ENCODE measurements at regions not wholly inside any gene's neighbourhood (a gene's known extent, or its start where the extent isn't known, plus 50 kb on each side); places are given as distances from the start of the nearest gene placed in this dataset.

DNA sequence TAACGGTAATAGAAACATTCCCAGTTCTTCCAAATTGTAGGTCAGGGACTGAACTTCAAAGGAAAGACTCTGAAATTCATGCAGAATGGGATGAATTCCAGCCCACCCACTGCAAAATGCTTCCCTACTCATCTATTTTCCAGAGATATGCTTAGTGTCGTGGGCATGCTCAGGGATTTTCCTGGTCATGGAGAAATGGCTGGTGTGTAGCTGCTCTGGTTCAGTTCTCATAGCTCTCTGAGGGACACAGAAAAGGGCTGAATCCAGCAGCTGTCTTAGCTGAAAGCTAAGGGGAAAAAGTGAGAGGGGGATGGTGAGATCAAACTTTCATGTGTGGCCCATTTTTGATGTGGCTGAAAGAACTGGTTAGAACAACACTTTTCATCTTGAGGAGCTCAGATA lies 72.9 kb upstream of the KRAS start:
- CTCF ChIA-PET (ENCODE audit: low intra/inter-chr PET ratio) = no interaction called here
- no peak overlapping the region for H3K4me3 ChIP-seq
- in situ Hi-C loops (cut with MboI) (no loop called here), intact Hi-C loops (cut with micrococcal nuclease) (no loop called here)
- no peak overlapping the region for H3K9ac ChIP-seq (ENCODE audit: insufficient read depth in 1 of 2, low read depth in 2 of 2, low read length in 2 of 2)
- ATAC-seq = no peak
- no peak overlapping the region for H3K27ac ChIP-seq (ENCODE audit: extremely low read depth, low read depth, low read length)
- peaks cover 7% of the 10 kb centered on the region in 2 experiments; a peak in 3 of 5 replicates for H3K27me3 ChIP-seq (ENCODE audit: control insufficient read depth in 2 of 2, insufficient read depth in 2 of 2, low read length in 2 of 2)
- POLR2A ChIA-PET = interaction anchor here (0.6 to 0.8 kb wide), 2 partner anchors 51 to 466 kb away, joined by 3 read pairs; no protein-coding TSS in a partner anchor
- H2AFZ ChIP-seq (ENCODE audit: low read depth, low read length) = no peak overlapping the region
- no TSS peak for BruUV-seq (replicated peaks)
- no peaks in the 10 kb centered on the region for H3K36me3 ChIP-seq (ENCODE audit: control insufficient read depth, insufficient read depth, low read length)
- no peaks in the 10 kb centered on the region; a peak in 1 of 5 replicates for H3K4me1 ChIP-seq (replicated peaks in 1 of 2; ENCODE audit: control insufficient read depth in 2 of 2, insufficient read depth in 2 of 2, low read length in 2 of 2)
- H3K9me1 ChIP-seq (ENCODE audit: control insufficient read depth, insufficient read depth, low read length) = no peaks in the 10 kb centered on the region
- WGBS (ENCODE audit: insufficient coverage, low coverage, missing lambda C conversion rate) = 0% methylated on average over 2 of the region's 2 CpGs
- H3K79me2 ChIP-seq (ENCODE audit: control insufficient read depth, insufficient read depth, low read length) = no peaks in the 10 kb centered on the region
- H3K9me3 ChIP-seq (replicated peaks; ENCODE audit: control insufficient read depth, insufficient read depth, low read depth, low read length) = no peaks in the 10 kb centered on the region
- no peak for DNase-seq (ENCODE audit: extremely low read depth in 1 of 4, low spot score in 3 of 4)
- TF ChIP-seq ESRRA (IDR thresholded peaks at IDR 0.05; ENCODE audit: borderline replicate concordance, low read depth) = no peak
- TF ChIP-seq BCOR (IDR thresholded peaks at IDR 0.05) = no peak
- no peak overlapping the region for H3K4me2 ChIP-seq (ENCODE audit: insufficient read depth, low read length)
- FAIRE-seq = no peak
- H4K20me1 ChIP-seq (replicated peaks; ENCODE audit: control insufficient read depth, insufficient read depth, low read length) = no peaks in the 10 kb centered on the region

DNA sequence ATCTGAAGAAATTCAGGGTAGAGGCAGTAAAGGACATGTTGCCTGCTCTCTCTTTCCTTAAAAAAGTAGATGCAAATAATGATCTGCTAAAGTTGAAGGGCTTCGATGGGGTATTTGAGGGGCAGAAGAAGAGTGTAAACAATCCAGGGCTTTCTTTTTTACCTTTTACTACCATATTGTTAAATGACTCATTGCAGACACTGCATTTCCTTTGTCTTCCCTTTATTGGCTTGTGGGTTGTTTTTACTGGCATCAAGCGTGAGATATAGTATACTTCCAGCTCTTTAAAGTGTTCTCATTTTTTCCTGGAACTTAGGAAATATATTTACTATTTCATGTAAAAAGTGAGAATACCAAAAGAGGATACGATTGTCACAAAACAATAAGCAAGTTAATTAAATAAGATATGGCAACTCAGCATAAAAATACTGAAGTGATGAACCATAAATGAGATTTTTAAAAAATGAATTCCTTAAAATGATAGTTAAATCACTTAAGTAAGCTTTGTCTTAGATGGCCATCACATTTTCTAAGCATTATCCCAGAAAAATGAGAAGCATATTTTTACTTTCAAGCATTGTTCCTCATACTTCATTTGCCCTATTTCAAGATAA lies 72.3 kb upstream of the KRAS start:
- no peaks in the 10 kb centered on the region for H3K9me3 ChIP-seq (replicated peaks; ENCODE audit: control insufficient read depth, insufficient read depth, low read depth, low read length)
- intact Hi-C loops (cut with micrococcal nuclease) = no loop called here
- ChIA-PET POLR2A (interaction anchor here (0.6 to 0.8 kb wide), 2 partner anchors 50 to 466 kb away, joined by 3 read pairs; no protein-coding TSS in a partner anchor), CTCF (ENCODE audit: low intra/inter-chr PET ratio) (no interaction called here)
- no peaks in the 10 kb centered on the region; a peak in 1 of 5 replicates for H3K4me1 ChIP-seq (replicated peaks in 1 of 2; ENCODE audit: control insufficient read depth in 2 of 2, insufficient read depth in 2 of 2, low read length in 2 of 2)
- DNase-seq (ENCODE audit: extremely low read depth in 1 of 4, low spot score in 3 of 4) (no peak), ATAC-seq (no peak), FAIRE-seq (no peak)
- H3K36me3 ChIP-seq (ENCODE audit: control insufficient read depth, insufficient read depth, low read length) = no peaks in the 10 kb centered on the region
- no peak overlapping the region for H3K4me3 ChIP-seq
- no peaks in the 10 kb centered on the region for H3K9me1 ChIP-seq (ENCODE audit: control insufficient read depth, insufficient read depth, low read length)
- no TSS peak for BruUV-seq (replicated peaks)
- 3% methylated on average over 3 of the region's 3 CpGs for WGBS (ENCODE audit: insufficient coverage, low coverage, missing lambda C conversion rate)
- in situ Hi-C loops (cut with MboI) = no loop called here
- H2AFZ ChIP-seq (ENCODE audit: low read depth, low read length) = no peak overlapping the region
- no peaks in the 10 kb centered on the region for H4K20me1 ChIP-seq (replicated peaks; ENCODE audit: control insufficient read depth, insufficient read depth, low read length)
- H3K9ac ChIP-seq (ENCODE audit: insufficient read depth in 1 of 2, low read depth in 2 of 2, low read length in 2 of 2) = no peak overlapping the region
- no peak overlapping the region for H3K4me2 ChIP-seq (ENCODE audit: insufficient read depth, low read length)
- H3K27me3 ChIP-seq (ENCODE audit: control insufficient read depth in 2 of 2, insufficient read depth in 2 of 2, low read length in 2 of 2) = peaks cover 7% of the 10 kb centered on the region in 2 experiments; a peak in 3 of 5 replicates
- no peaks in the 10 kb centered on the region for H3K79me2 ChIP-seq (ENCODE audit: control insufficient read depth, insufficient read depth, low read length)
- H3K27ac ChIP-seq (ENCODE audit: extremely low read depth, low read depth, low read length) = no peak overlapping the region
- no peak for TF ChIP-seq MIER1 (IDR thresholded peaks at IDR 0.05; ENCODE audit: low read depth)
- TF ChIP-seq NBN (IDR thresholded peaks at IDR 0.05; ENCODE audit: low read depth) = no peak
- TF ChIP-seq DIDO1 (tag; IDR thresholded peaks at IDR 0.05; ENCODE audit: low read depth) = no peak
- no peak for TF ChIP-seq PHF20 (IDR thresholded peaks at IDR 0.05; ENCODE audit: partially characterized antibody)
- TF ChIP-seq, protein P1, sequence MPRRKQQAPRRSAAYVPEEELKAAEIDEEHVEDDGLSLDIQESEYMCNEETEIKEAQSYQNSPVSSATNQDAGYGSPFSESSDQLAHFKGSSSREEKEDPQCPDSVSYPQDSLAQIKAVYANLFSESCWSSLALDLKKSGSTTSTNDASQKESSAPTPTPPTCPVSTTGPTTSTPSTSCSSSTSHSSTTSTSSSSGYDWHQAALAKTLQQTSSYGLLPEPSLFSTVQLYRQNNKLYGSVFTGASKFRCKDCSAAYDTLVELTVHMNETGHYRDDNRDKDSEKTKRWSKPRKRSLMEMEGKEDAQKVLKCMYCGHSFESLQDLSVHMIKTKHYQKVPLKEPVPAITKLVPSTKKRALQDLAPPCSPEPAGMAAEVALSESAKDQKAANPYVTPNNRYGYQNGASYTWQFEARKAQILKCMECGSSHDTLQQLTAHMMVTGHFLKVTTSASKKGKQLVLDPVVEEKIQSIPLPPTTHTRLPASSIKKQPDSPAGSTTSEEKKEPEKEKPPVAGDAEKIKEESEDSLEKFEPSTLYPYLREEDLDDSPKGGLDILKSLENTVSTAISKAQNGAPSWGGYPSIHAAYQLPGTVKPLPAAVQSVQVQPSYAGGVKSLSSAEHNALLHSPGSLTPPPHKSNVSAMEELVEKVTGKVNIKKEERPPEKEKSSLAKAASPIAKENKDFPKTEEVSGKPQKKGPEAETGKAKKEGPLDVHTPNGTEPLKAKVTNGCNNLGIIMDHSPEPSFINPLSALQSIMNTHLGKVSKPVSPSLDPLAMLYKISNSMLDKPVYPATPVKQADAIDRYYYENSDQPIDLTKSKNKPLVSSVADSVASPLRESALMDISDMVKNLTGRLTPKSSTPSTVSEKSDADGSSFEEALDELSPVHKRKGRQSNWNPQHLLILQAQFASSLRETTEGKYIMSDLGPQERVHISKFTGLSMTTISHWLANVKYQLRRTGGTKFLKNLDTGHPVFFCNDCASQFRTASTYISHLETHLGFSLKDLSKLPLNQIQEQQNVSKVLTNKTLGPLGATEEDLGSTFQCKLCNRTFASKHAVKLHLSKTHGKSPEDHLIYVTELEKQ (CRISPR knock-in tag; IDR thresholded peaks at IDR 0.05) = no peak
- TF ChIP-seq, protein P2, sequence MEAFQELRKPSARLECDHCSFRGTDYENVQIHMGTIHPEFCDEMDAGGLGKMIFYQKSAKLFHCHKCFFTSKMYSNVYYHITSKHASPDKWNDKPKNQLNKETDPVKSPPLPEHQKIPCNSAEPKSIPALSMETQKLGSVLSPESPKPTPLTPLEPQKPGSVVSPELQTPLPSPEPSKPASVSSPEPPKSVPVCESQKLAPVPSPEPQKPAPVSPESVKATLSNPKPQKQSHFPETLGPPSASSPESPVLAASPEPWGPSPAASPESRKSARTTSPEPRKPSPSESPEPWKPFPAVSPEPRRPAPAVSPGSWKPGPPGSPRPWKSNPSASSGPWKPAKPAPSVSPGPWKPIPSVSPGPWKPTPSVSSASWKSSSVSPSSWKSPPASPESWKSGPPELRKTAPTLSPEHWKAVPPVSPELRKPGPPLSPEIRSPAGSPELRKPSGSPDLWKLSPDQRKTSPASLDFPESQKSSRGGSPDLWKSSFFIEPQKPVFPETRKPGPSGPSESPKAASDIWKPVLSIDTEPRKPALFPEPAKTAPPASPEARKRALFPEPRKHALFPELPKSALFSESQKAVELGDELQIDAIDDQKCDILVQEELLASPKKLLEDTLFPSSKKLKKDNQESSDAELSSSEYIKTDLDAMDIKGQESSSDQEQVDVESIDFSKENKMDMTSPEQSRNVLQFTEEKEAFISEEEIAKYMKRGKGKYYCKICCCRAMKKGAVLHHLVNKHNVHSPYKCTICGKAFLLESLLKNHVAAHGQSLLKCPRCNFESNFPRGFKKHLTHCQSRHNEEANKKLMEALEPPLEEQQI (IDR thresholded peaks at IDR 0.05) = no peak
- no peak for TF ChIP-seq RBM34 (IDR thresholded peaks at IDR 0.05; ENCODE audit: borderline replicate concordance, insufficient read depth, low read length)
- TF ChIP-seq, protein P3, sequence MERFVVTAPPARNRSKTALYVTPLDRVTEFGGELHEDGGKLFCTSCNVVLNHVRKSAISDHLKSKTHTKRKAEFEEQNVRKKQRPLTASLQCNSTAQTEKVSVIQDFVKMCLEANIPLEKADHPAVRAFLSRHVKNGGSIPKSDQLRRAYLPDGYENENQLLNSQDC (CRISPR knock-in tag; IDR thresholded peaks at IDR 0.05) = no peak
